ENCODE measurements at regions not wholly inside any gene's neighbourhood (a gene's known extent, or its start where the extent isn't known, plus 50 kb on each side); places are given as distances from the start of the nearest gene placed in this dataset.
"Not testable (repeated sequence)": the region's sequence is repeated elsewhere in the genome, so short reads cannot be mapped to it uniquely, and the experiment has no call there.

DNA sequence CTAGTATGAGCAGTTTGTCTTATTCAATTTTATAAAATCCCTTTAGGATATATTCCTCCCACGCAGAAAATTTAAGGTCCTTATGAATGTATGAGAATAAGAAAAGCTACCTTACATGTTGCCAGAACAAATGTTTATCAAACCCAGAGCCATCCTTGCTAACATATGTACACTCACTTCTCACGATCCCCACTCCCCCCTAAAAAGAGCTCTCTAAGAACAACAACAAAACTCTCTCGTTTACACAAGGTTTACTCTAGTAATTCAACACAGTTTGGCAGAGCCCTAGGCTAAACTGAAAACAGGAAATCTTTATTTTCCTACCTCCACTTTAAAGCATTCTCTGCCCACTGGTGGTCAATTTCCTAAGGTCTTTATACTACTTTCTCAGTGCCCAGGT lies 504.9 kb downstream of the ZEB2 start:
- H3K27ac Mint-ChIP-seq (ENCODE audit: low read depth): no peak overlapping the region
- H3K4me1 Mint-ChIP-seq: peaks cover 10% of the 10 kb centered on the region
- H3K27me3 Mint-ChIP-seq: no peaks in the 10 kb centered on the region
- ATAC-seq (replicated peaks; ENCODE audit: extremely low read depth, poor library complexity, severe bottlenecking): no peak
- H3K36me3 Mint-ChIP-seq (ENCODE audit: insufficient read depth): no peaks in the 10 kb centered on the region
- H3K9me3 Mint-ChIP-seq: no peaks in the 10 kb centered on the region
- H3K4me3 Mint-ChIP-seq: no peak overlapping the region
- no peak for DNase-seq (ENCODE audit: low spot score in 2 of 2)

DNA sequence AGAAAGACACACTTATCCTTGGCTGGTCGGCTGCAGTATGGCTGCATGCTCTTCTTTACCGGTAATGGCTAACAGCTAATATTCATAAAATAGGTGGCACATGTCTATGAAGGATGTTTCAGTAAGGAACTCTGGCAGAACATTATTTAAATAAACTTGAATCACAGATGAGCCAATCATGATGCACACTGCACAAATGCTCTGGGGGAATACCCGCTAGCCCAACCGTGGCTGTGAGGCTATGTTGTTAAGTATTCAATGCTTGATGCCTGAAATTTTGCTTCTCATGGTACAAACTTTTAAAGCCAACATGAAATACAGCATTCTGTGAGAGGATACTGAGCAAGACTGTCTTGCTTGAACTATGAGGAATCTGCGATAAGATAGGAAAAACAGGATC lies 505.8 kb downstream of the ZEB2 start:
- DNase-seq (ENCODE audit: low spot score in 2 of 2) (no peak), ATAC-seq (replicated peaks; ENCODE audit: extremely low read depth, poor library complexity, severe bottlenecking) (no peak)
- H3K4me1 Mint-ChIP-seq: peaks cover 7% of the 10 kb centered on the region
- no peaks in the 10 kb centered on the region for H3K9me3 Mint-ChIP-seq
- H3K36me3 Mint-ChIP-seq (ENCODE audit: insufficient read depth): no peaks in the 10 kb centered on the region
- H3K4me3 Mint-ChIP-seq: no peak overlapping the region
- no peaks in the 10 kb centered on the region for H3K27me3 Mint-ChIP-seq
- no peak overlapping the region for H3K27ac Mint-ChIP-seq (ENCODE audit: low read depth)

DNA sequence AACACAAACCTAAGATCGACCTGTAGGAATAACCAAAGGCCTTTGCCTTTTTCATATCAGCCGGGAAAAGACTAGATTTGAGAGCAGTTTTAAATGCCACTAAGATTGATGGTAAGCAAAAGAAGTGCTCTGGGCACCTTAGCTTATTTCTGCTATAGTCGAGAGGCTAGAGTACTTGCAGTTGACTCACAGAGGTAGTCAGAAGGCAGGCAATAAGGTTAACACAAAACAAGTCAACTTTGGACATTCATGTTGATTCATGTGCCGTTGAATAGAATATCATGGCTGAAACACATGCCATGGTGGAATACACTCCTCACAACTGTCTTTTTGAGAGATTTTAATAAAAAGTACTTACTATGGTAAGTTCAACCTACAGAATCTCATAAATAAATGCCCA lies 507.6 kb downstream of the ZEB2 start:
- Mint-ChIP-seq H3K27ac (ENCODE audit: low read depth) (no peak overlapping the region), H3K4me3 (no peak overlapping the region), H3K27me3 (no peaks in the 10 kb centered on the region), H3K9me3 (no peaks in the 10 kb centered on the region), H3K36me3 (ENCODE audit: insufficient read depth) (no peaks in the 10 kb centered on the region), H3K4me1 (peaks cover 16% of the 10 kb centered on the region)
- DNase-seq (ENCODE audit: low spot score in 2 of 2) (no peak), ATAC-seq (replicated peaks; ENCODE audit: extremely low read depth, poor library complexity, severe bottlenecking) (no peak)

DNA sequence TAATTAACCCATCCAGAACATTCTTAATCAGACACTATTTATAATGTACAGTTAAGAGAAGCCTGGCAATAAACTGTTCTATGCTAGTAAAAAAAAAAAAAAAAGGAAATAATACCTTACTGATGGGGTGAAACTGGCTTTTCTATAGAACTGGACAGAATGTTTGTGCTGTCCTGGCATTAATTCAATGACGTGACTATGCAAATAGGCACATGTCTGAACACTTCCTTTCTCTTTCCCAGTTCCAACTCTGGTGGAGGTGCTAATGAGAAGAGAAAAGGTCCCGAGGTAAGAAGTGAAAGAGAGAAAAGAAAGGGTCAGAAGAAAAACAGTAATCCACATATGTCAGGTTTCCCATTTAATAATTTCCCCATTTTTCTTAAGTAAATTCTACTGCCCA lies 508.4 kb downstream of the ZEB2 start:
- no peaks in the 10 kb centered on the region for H3K27me3 Mint-ChIP-seq
- H3K9me3 Mint-ChIP-seq: no peaks in the 10 kb centered on the region
- H3K27ac Mint-ChIP-seq (ENCODE audit: low read depth): no peak overlapping the region
- DNase-seq (ENCODE audit: low spot score in 2 of 2) (no peak), ATAC-seq (replicated peaks; ENCODE audit: extremely low read depth, poor library complexity, severe bottlenecking) (no peak)
- no peaks in the 10 kb centered on the region for H3K36me3 Mint-ChIP-seq (ENCODE audit: insufficient read depth)
- H3K4me3 Mint-ChIP-seq: no peak overlapping the region
- peaks cover 16% of the 10 kb centered on the region for H3K4me1 Mint-ChIP-seq

DNA sequence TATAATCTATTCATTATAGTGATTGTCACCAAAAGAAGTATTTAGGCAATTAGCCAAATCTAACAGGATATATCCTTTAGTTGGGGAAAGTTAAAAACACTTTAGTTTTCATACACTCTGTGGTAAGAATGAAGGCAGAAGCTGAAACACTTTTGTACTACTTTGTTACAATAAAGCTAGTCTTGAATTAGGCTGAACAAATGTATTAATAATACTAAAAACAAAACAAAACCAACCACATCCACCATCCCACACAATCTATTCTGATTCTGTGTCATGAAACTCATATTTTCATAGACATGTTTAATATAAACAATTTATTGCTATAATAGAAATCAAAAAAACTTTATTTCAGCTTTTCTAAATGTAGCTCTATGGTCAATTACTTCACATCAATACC lies 508.8 kb downstream of the ZEB2 start:
- Mint-ChIP-seq H3K27me3 (no peaks in the 10 kb centered on the region), H3K27ac (ENCODE audit: low read depth) (no peak overlapping the region), H3K4me3 (no peak overlapping the region), H3K9me3 (no peaks in the 10 kb centered on the region), H3K4me1 (peaks cover 16% of the 10 kb centered on the region), H3K36me3 (ENCODE audit: insufficient read depth) (no peaks in the 10 kb centered on the region)
- DNase-seq (ENCODE audit: low spot score in 2 of 2): no peak
- no peak for ATAC-seq (replicated peaks; ENCODE audit: extremely low read depth, poor library complexity, severe bottlenecking)

DNA sequence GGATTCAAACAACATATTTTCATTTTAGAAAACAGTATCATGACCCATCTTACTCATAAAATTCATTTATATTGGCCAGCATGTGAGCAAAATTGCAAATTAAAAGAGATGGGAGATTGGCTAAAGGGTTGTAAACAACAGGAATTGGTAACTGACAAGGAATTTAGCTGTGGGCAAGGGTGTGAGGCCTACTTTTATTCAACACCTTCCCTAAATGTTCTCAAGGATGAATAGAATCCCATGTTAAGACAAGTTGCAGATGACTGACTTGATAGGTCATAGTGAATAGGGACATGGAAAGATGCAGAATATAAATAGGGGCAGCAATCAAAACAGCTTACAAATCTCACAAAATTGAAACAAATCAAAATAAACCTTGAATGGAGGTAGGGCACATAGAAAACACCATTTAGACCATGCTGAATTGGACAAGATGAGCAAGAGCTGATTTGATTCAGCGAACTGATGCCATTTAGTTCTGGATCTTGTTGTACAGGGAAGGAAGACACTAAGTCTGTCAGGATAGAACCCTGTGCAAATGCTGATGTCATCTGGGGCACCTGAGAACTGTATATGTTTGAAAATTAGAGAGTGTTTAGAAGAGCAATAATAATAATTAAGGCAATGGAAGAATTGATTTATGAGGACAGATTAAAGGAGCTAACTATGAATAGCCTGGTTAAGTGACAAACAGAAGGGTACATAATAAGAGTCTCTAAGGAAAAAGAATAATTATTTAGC lies 509.7 kb downstream of the ZEB2 start:
- Mint-ChIP-seq H3K4me1 (peaks cover 16% of the 10 kb centered on the region), H3K27me3 (no peaks in the 10 kb centered on the region), H3K9me3 (no peaks in the 10 kb centered on the region), H3K36me3 (ENCODE audit: insufficient read depth) (no peaks in the 10 kb centered on the region), H3K27ac (ENCODE audit: low read depth) (no peak overlapping the region), H3K4me3 (no peak overlapping the region)
- no peak for DNase-seq (ENCODE audit: low spot score in 2 of 2)
- ATAC-seq (replicated peaks; ENCODE audit: extremely low read depth, poor library complexity, severe bottlenecking): no peak

DNA sequence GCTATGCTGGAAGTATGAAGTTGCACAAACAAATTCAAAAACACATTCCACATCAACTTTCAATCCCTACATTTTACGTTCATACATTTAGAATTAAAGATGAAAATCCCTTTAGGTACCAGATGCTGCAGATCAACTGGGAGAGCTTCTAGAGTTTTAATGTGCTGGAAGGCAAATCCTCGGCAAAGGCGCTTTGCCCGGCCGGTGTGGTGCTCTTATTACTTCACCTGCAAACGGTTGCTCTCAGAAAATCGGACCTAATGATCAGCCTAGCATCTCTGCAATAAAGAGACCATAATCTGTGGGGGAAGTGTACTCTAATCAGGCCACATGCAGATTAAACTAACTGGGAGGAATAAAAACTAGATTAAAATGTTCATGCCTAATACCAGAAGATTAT lies 513.8 kb downstream of the ZEB2 start:
- H3K36me3 Mint-ChIP-seq (ENCODE audit: insufficient read depth): no peaks in the 10 kb centered on the region
- no peak for ATAC-seq (replicated peaks; ENCODE audit: extremely low read depth, poor library complexity, severe bottlenecking)

DNA sequence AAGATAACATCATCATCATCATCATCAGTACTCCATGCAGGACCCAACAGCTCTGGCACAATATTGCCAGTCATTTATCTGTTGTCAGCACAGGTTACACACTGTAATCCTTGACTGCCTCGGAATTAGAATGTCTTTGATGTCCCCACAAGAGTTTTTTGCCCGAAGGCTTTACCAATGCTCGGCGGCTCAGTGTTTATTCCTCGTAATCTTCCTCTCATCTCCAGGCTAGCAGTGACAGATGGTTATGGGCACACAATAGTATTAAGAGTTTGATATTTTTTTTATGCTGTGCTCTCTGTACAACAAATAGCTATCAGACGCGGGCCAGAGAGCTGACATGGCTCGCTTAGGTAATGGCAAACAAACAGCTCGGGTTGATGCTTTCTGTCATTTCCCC lies 515.2 kb downstream of the ZEB2 start:
- ATAC-seq (replicated peaks; ENCODE audit: extremely low read depth, poor library complexity, severe bottlenecking) (no peak), DNase-seq (ENCODE audit: low spot score in 2 of 2) (no peak)
- no peak overlapping the region for H3K4me3 Mint-ChIP-seq
- H3K27me3 Mint-ChIP-seq: no peaks in the 10 kb centered on the region
- no peaks in the 10 kb centered on the region for H3K9me3 Mint-ChIP-seq
- H3K4me1 Mint-ChIP-seq: peaks cover 11% of the 10 kb centered on the region
- H3K27ac Mint-ChIP-seq (ENCODE audit: low read depth): no peak overlapping the region
- no peaks in the 10 kb centered on the region for H3K36me3 Mint-ChIP-seq (ENCODE audit: insufficient read depth)

More for the DNA sequence above, 513.8 kb downstream of the ZEB2 start:
- no peak for DNase-seq (ENCODE audit: low spot score in 2 of 2)
- Mint-ChIP-seq H3K4me1 (peaks cover 11% of the 10 kb centered on the region), H3K27me3 (no peaks in the 10 kb centered on the region), H3K9me3 (no peaks in the 10 kb centered on the region), H3K4me3 (no peak overlapping the region), H3K27ac (ENCODE audit: low read depth) (no peak overlapping the region)

DNA sequence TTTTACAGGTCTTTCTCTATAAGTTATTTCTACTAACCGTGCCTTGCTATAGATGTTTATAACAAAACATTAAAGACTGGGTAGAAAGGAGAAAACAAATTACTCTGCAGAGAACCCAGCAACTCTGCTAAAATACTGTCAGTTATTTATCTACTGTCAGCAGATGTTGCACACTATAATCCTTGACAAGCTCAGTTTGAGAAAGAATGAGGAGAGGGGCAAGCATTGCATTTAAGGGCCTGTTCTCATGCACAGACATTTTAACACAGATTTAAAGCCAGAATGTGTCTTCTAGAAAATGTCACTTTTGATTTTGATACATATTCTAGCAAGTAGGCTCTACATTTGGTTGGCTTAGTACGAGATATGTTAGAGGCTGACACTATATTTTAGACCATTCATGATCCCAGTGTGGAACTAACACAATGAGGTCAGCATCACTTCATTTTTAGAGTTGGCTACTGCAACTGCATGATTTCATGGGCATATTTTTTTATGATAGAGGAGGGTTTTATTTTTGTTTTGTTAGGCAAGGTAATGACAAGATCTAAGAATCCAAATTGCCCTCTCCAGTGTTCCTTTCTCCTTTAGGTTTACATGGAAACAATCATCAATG lies 516.4 kb downstream of the ZEB2 start:
- H3K4me1 Mint-ChIP-seq: peaks cover 4% of the 10 kb centered on the region
- H3K36me3 Mint-ChIP-seq (ENCODE audit: insufficient read depth): no peaks in the 10 kb centered on the region
- ATAC-seq (replicated peaks; ENCODE audit: extremely low read depth, poor library complexity, severe bottlenecking) (no peak), DNase-seq (ENCODE audit: low spot score in 2 of 2) (no peak)
- no peak overlapping the region for H3K27ac Mint-ChIP-seq (ENCODE audit: low read depth)
- H3K27me3 Mint-ChIP-seq: no peaks in the 10 kb centered on the region
- H3K9me3 Mint-ChIP-seq: no peaks in the 10 kb centered on the region
- no peak overlapping the region for H3K4me3 Mint-ChIP-seq

DNA sequence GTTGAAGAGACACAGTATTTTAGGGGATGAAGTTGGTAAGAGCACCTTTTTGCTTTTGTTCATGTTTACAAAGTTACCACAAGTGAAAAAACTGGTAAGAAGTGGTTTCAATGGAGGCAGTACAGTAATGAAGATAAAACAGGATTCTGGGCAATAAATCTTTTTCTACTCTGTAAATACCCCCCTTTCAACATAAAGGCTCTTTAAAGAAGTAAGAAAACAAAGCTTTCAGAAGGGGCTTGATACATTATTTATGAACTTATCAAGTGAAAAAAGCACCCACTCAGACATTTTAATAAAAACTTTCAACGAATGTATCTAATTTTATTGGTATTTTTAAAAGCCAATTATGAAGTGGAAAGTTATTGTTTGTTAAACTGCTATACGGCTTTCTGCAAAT lies 522.9 kb downstream of the ZEB2 start:
- no peak overlapping the region for H3K27ac Mint-ChIP-seq (ENCODE audit: low read depth)
- peaks cover 2% of the 10 kb centered on the region for H3K36me3 Mint-ChIP-seq (ENCODE audit: insufficient read depth)
- H3K4me1 Mint-ChIP-seq: no peaks in the 10 kb centered on the region
- H3K27me3 Mint-ChIP-seq: no peaks in the 10 kb centered on the region
- no peak for DNase-seq (ENCODE audit: low spot score in 2 of 2)
- no peak overlapping the region for H3K4me3 Mint-ChIP-seq
- ATAC-seq (replicated peaks; ENCODE audit: extremely low read depth, poor library complexity, severe bottlenecking): no peak
- no peaks in the 10 kb centered on the region for H3K9me3 Mint-ChIP-seq

DNA sequence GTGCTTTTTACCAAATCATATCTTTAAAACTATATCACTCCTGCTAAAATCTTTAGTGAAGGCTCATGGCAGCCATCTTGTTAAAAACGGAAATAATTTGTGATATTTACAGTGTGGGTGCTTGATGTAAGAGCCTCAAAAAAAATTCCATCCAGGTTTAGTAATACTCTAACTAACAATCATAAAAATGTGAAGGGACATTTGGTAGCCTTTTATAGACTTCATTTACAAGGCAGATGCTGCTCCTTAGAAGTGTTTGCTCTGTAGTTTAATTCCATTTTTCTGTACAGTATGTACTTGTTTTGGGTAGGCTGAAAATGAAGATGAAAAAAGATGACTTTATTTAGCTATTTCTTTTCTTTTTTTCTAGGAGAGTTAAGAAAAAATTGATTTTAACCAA lies 525.0 kb downstream of the ZEB2 start:
- ATAC-seq (replicated peaks; ENCODE audit: extremely low read depth, poor library complexity, severe bottlenecking): no peak
- DNase-seq (ENCODE audit: low spot score in 2 of 2): no peak
- no peaks in the 10 kb centered on the region for H3K4me1 Mint-ChIP-seq
- H3K36me3 Mint-ChIP-seq (ENCODE audit: insufficient read depth): peaks cover 4% of the 10 kb centered on the region
- no peaks in the 10 kb centered on the region for H3K9me3 Mint-ChIP-seq
- H3K27me3 Mint-ChIP-seq: no peaks in the 10 kb centered on the region
- H3K4me3 Mint-ChIP-seq: no peak overlapping the region
- H3K27ac Mint-ChIP-seq (ENCODE audit: low read depth): no peak overlapping the region

DNA sequence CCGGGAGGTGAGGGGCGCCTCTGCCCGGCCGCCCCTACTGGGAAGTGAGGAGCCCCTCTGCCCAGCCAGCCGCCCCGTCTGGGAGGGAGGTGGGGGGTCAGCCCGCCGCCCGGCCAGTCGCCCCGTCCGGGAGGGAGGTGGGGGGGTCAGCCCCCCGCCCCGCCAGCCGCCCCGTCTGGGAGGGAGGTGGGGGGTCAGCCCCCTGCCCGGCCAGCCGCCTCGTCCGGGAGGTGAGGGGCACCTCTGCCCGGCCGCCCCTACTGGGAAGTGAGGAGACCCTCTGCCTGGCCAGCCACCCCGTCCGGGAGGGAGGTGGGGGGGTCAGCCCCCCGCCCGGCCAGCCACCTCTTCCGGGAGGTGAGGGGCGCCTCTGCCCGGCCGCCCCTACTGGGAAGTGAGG lies 528.3 kb downstream of the ZEB2 start:
- H3K4me1 Mint-ChIP-seq; H3K27ac Mint-ChIP-seq (ENCODE audit: low read depth); ATAC-seq (replicated peaks; ENCODE audit: extremely low read depth, poor library complexity, severe bottlenecking); H3K9me3 Mint-ChIP-seq; H3K27me3 Mint-ChIP-seq; DNase-seq (ENCODE audit: low spot score in 2 of 2); H3K4me3 Mint-ChIP-seq; H3K36me3 Mint-ChIP-seq (ENCODE audit: insufficient read depth): not testable (repeated sequence)

DNA sequence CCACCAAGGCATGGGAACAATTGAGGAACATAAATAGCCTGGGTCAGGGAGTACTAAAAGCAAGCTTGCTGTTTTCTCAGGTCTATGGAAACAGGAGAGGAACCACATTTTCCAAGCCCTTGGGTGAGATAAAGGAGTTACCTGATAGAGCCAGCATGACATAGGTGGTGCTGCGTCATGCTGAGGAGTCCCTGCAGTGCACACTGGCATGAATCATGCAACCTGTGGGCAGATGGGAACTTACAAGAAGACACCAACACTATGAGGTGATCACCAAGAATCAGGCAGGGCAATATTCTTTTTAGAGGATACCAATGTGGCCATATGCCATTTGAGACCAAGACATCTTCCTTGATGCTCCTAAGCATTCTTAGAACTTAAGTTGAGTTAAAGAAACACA lies 531.8 kb downstream of the ZEB2 start:
- ATAC-seq (replicated peaks; ENCODE audit: extremely low read depth, poor library complexity, severe bottlenecking) (no peak), DNase-seq (ENCODE audit: low spot score in 2 of 2) (no peak)
- Mint-ChIP-seq H3K9me3 (no peaks in the 10 kb centered on the region), H3K27ac (ENCODE audit: low read depth) (no peak overlapping the region), H3K4me3 (no peak overlapping the region), H3K4me1 (no peaks in the 10 kb centered on the region), H3K36me3 (ENCODE audit: insufficient read depth) (peaks cover 2% of the 10 kb centered on the region), H3K27me3 (no peaks in the 10 kb centered on the region)
